HepG2 (cell line): ENCODE measurements at regions not wholly inside any gene's neighbourhood (a gene's known extent, or its start where the extent isn't known, plus 50 kb on each side); places are given as distances from the start of the nearest gene placed in this dataset.

Experiments used
- ATAC-seq: fragments of 200-7000 bp; cut with Tn5 transposase; 3 replicates; pipeline ENCODE4 v1.9.1; 2020; ENCODE audit warnings: mild to moderate bottlenecking, moderate library complexity
- BruUV-seq: library from RNA; stranded (reverse); fragments of 400-500 nt; replicated peaks from 2 replicates; lab custom pipeline; 2021; lab: Mats Ljungman, UMichigan
- CTCF ChIA-PET: fragments of 300-600 bp; formaldehyde crosslinking; extraction: SDS; loops from one replicate; lab custom pipeline; 2021; ENCODE audit warnings: low total read pairs, inconsistent platforms, low intra/inter-chr PET ratio; lab: Yijun Ruan, JAX
- POLR2A ChIA-PET: fragments of 350-600 bp; sonication (Branson Sonifier 250); formaldehyde crosslinking; loops from one replicate; lab custom pipeline; 2020; ENCODE audit warnings: antibody characterized with exemption, inconsistent platforms; lab: Yijun Ruan, JAX
- DNase-seq: peaks from one replicate; pipeline ENCODE4 v3.0.0-alpha.2; 2015; ENCODE audit warnings: low spot score
- FAIRE-seq: peaks from 3 replicates; lab custom pipeline; 2011; peaks lifted over from hg19 to GRCh38; lab: Jason Lieb, UNC
- H2AFZ ChIP-seq: one replicate; pipeline ENCODE4 v1.6.1; 2011; ENCODE audit warnings: low read length, inconsistent platforms
- H3K27ac ChIP-seq: fragments of 300-600 bp; 3 replicates; pipeline ENCODE4 v1.8.0; 2011; ENCODE audit warnings: mixed run types, mild to moderate bottlenecking, mixed read lengths, low read length, inconsistent platforms; ENCODE audit not compliant: insufficient read depth; ENCODE audit errors: extremely low read length
- H3K27me3 ChIP-seq, 2 experiments: fragments of 200-600 bp in 1 of 2; 2 replicates in 1 of 2; 3 replicates in 1 of 2; pipeline versions ENCODE4 v1.6.0 to v1.8.0; 2011; ENCODE audit warnings: low read length in 2 of 2, mild to moderate bottlenecking in 2 of 2, moderate library complexity in 2 of 2, inconsistent platforms in 1 of 2; ENCODE audit not compliant: insufficient read depth in 2 of 2, control insufficient read depth in 1 of 2
- H3K36me3 ChIP-seq, 2 experiments: fragments of 200-600 bp in 1 of 2; replicated peaks in 1 of 2; 2 replicates in 1 of 2; 3 replicates in 1 of 2; pipeline versions ENCODE4 v1.5.1 to v1.8.0; 2011; ENCODE audit warnings: low read length in 2 of 2, inconsistent platforms in 1 of 2; ENCODE audit not compliant: insufficient read depth in 2 of 2, control insufficient read depth in 1 of 2
- H3K4me1 ChIP-seq: 2 replicates; pipeline ENCODE4 v1.5.1; 2012; ENCODE audit warnings: low read length, inconsistent platforms; ENCODE audit not compliant: insufficient read depth
- H3K4me2 ChIP-seq: 2 replicates; pipeline ENCODE4 v1.6.0; 2011; ENCODE audit warnings: low read depth, low read length, inconsistent platforms
- H3K4me3 ChIP-seq, 3 experiments: fragments of 200-600 bp in 1 of 3; sonication (generic), shearing (Covaris generic) in 1 of 3; replicated peaks in 1 of 3; 2 replicates each; pipeline ENCODE4 v1.5.1; 2011 to 2016; ENCODE audit warnings: low read length in 3 of 3, inconsistent platforms in 2 of 3, low read depth in 2 of 3, mild to moderate bottlenecking in 2 of 3, control low read depth in 1 of 3, mixed read lengths in 1 of 3; ENCODE audit not compliant: insufficient read depth in 1 of 3
- H3K79me2 ChIP-seq: one replicate; pipeline ENCODE4 v1.6.1; 2011; ENCODE audit warnings: low read length, inconsistent platforms; ENCODE audit not compliant: insufficient read depth
- H3K9ac ChIP-seq: 2 replicates; pipeline ENCODE4 v1.6.0; 2011; ENCODE audit warnings: mild to moderate bottlenecking, low read depth, low read length, inconsistent platforms; ENCODE audit not compliant: insufficient read depth
- H3K9me3 ChIP-seq: 2 replicates; pipeline ENCODE4 v1.5.1; 2012; ENCODE audit warnings: mild to moderate bottlenecking, low read length
- H4K20me1 ChIP-seq: 2 replicates; pipeline ENCODE4 v1.6.0; 2011; ENCODE audit warnings: inconsistent platforms, mild to moderate bottlenecking, low read length, moderate library complexity; ENCODE audit not compliant: insufficient read depth
- E2F2 ChIP-seq: sonication (generic); formaldehyde crosslinking; IDR thresholded peaks from 2 replicates; pipeline ENCODE4 v1.4.0; 2020; ENCODE audit warnings: missing genetic modification reagents, borderline replicate concordance
- EHMT2 ChIP-seq: fragments of 200-600 bp; sonication (generic); IDR thresholded peaks from 2 replicates; pipeline ENCODE4 v1.7.0; 2017; ENCODE audit warnings: antibody characterized with exemption, low read depth, low read length, borderline replicate concordance
- ELF4 ChIP-seq: sonication (generic); formaldehyde crosslinking; IDR thresholded peaks from 2 replicates; pipeline ENCODE4 v1.5.0; 2020; ENCODE audit warnings: missing genetic modification reagents, mild to moderate bottlenecking, moderate library complexity, borderline replicate concordance
- FUBP1 ChIP-seq: sonication (generic); formaldehyde crosslinking; IDR thresholded peaks from 2 replicates; pipeline ENCODE4 v1.5.1; 2020; ENCODE audit warnings: missing genetic modification reagents, mild to moderate bottlenecking, borderline replicate concordance
- NR2C2 ChIP-seq: sonication (generic); formaldehyde crosslinking; IDR thresholded peaks from 2 replicates; pipeline ENCODE4 v1.4.0; 2020; ENCODE audit warnings: missing genetic modification reagents, mild to moderate bottlenecking, moderate library complexity, borderline replicate concordance
- PPARG ChIP-seq: conservative IDR thresholded peaks from 2 replicates; pipeline ENCODE4 v1.6.1; 2016; ENCODE audit warnings: missing biosample characterization, missing genetic modification reagents
- RARG ChIP-seq: sonication (generic); formaldehyde crosslinking; IDR thresholded peaks from 2 replicates; pipeline ENCODE4 v1.4.0; 2020; ENCODE audit warnings: low read depth, mild to moderate bottlenecking, missing genetic modification reagents
- SYNCRIP ChIP-seq: fragments of 200-400 bp; formaldehyde crosslinking; IDR thresholded peaks from 2 replicates; pipeline ENCODE4 v1.6.1; 2018; ENCODE audit warnings: mild to moderate bottlenecking, low read depth, low read length; ENCODE audit not compliant: insufficient read depth
- ZBTB25 ChIP-seq: IDR thresholded peaks from 2 replicates; pipeline ENCODE4 v1.6.1; 2018; ENCODE audit warnings: missing genetic modification reagents
- ZBTB8A ChIP-seq: sonication (generic); formaldehyde crosslinking; IDR thresholded peaks from 2 replicates; pipeline ENCODE4 v1.4.0; 2020; ENCODE audit warnings: mild to moderate bottlenecking, low read depth, missing genetic modification reagents, borderline replicate concordance
- ZFP36L1 ChIP-seq: sonication (generic); formaldehyde crosslinking; IDR thresholded peaks from 2 replicates; pipeline ENCODE4 v1.8.0; 2022; ENCODE audit warnings: mild to moderate bottlenecking, missing genetic modification reagents, moderate library complexity
- ZFYVE20 ChIP-seq: sonication (generic); formaldehyde crosslinking; IDR thresholded peaks from 2 replicates; pipeline ENCODE4 v1.8.0; 2023; ENCODE audit warnings: low read depth, mild to moderate bottlenecking, moderate library complexity, missing genetic modification reagents, borderline replicate concordance
- ZKSCAN1 ChIP-seq: fragments of 150-350 bp; IDR thresholded peaks from 2 replicates; pipeline ENCODE4 v1.6.1; 2014; ENCODE audit warnings: low read length
- ZNF337 ChIP-seq: sonication (generic); formaldehyde crosslinking; IDR thresholded peaks from 2 replicates; pipeline ENCODE4 v1.5.1; 2020; ENCODE audit warnings: missing genetic modification reagents, low read depth, mild to moderate bottlenecking, borderline replicate concordance
- ZNF567 ChIP-seq: sonication (generic); formaldehyde crosslinking; IDR thresholded peaks from 2 replicates; pipeline ENCODE4 v1.8.1; 2023; ENCODE audit warnings: mild to moderate bottlenecking, missing genetic modification reagents, borderline replicate concordance
- ZNF629 ChIP-seq: sonication (generic); formaldehyde crosslinking; conservative IDR thresholded peaks from 2 replicates; pipeline ENCODE4 v1.5.0; 2020; ENCODE audit warnings: missing genetic modification reagents
- WGBS: methylation state at CpG from one replicate; pipeline ENCODE4 v1.1.6; 2017; ENCODE audit warnings: low lambda C conversion rate; 5-methylcytosine and 5-hydroxymethylcytosine counted together
- in situ Hi-C: cut with HindIII; loops from 2 replicates; pipeline ENCODE4 v1.10.0; 2017; ENCODE audit warnings: low pct_unique_long_range_greater_than_20kb; ENCODE audit not compliant: extremely low pct_ligation_motif_present
- intact Hi-C: fragments of 100-400 bp; cut with micrococcal nuclease; formaldehyde crosslinking; loops from one replicate; pipeline ENCODE4 v1.10.0; 2022; ENCODE audit not compliant: unreplicated experiment

- DNase-seq (no peak), FAIRE-seq (no peak), ATAC-seq (no peak)
- Histone ChIP-seq H3K4me1 (no peaks in the 10 kb centered on the region), H3K27me3 (no peaks in the 10 kb centered on the region), H3K9me3 (no peaks in the 10 kb centered on the region), H3K9ac (no peak overlapping the region), H3K27ac (no peak overlapping the region), H3K36me3 (no peaks in the 10 kb centered on the region), H2AFZ (no peak overlapping the region), H3K4me3 (no peak overlapping the region), H4K20me1 (no peaks in the 10 kb centered on the region), H3K79me2 (no peaks in the 10 kb centered on the region), H3K4me2 (no peak overlapping the region)
- TF ChIP-seq ZFYVE20 = no peak
- TF ChIP-seq PPARG (CRISPR knock-in tag) = no peak
- no peak for TF ChIP-seq ZFP36L1 (CRISPR knock-in tag)
- TF ChIP-seq FUBP1 = no peak
- TF ChIP-seq EHMT2 = no peak
- no peak for TF ChIP-seq ZNF629 (CRISPR knock-in tag)
- TF ChIP-seq E2F2 (CRISPR knock-in tag) = no peak
- no peak for TF ChIP-seq NR2C2 (CRISPR knock-in tag)
- TF ChIP-seq RARG (CRISPR knock-in tag) = no peak
- no peak for TF ChIP-seq ZBTB25 (CRISPR knock-in tag)
- TF ChIP-seq ZNF567 = no peak
- TF ChIP-seq ZNF337 = no peak
- no peak for TF ChIP-seq ZBTB8A (CRISPR knock-in tag)
- TF ChIP-seq SYNCRIP = no peak
- TF ChIP-seq ZKSCAN1 = no peak
- no peak for TF ChIP-seq ELF4 (CRISPR knock-in tag)
- CTCF ChIA-PET = no interaction called here
- intact Hi-C loops (no loop called here), in situ Hi-C loops (no loop called here)
- no TSS peak for BruUV-seq
- WGBS = 0% methylated on average over 2 of the region's 2 CpGs
- POLR2A ChIA-PET = no interaction called here
Observed at GRCh38 chr2:187890690-187891089, 336.5 kb upstream of the TFPI start.
